Colon (tissue), 2 donors: ENCODE measurements at regions not wholly inside any gene's neighbourhood (a gene's known extent, or its start where the extent isn't known, plus 50 kb on each side); places are given as distances from the start of the nearest gene placed in this dataset.

Source experiments
- FAIRE-seq: peaks from 2 replicates; lab custom pipeline; 2012; peaks lifted over from hg19 to GRCh38; lab: Jason Lieb, UNC
- donor health status: control.
- donor health status: control.

GRCh38 chr9:4435197-4435596, 55.1 kb upstream of the SLC1A1 start:
- no peak for FAIRE-seq

GRCh38 chr9:4433379-4433778, 56.9 kb upstream of the SLC1A1 start:
- FAIRE-seq: no peak

- FAIRE-seq: no peak
These were observed 59.6 kb upstream of the SLC1A1 start for GRCh38 chr9:4430432-4431261.

DNA sequence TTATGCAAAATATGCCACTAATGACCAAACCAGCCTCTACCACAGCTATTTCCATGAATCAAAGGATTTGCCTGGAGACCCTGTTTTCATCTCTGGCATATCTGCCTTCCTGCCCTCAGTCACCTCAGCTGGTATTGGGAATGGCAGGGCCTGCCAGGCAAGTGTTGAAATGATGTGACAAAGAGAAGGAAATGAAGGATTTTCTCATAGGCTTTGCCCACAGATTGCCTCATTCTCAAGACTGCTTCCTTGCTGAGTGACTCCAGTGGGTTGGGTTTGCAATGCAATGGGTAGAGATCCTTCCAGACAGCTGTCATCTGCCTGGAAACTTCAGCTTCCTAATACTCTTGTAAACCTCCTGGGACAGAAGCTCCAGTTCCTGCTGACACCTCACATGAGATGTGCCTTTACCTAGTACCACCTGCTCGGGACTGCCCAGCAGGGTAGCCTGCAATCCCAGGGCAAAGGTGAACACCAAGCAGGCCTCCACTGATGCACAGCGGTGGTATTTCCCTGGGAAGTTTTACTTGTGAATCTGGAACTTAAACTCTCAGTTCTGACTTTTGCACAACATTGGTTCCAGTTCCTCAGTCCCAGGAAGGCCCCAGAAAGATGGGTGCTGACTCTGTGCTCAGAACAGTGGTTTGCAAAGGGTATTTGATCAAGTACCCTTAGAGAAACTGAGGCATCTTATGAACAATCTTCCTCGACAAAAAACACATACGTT, 64.8 kb upstream of the SLC1A1 start:
- no peak for FAIRE-seq

DNA sequence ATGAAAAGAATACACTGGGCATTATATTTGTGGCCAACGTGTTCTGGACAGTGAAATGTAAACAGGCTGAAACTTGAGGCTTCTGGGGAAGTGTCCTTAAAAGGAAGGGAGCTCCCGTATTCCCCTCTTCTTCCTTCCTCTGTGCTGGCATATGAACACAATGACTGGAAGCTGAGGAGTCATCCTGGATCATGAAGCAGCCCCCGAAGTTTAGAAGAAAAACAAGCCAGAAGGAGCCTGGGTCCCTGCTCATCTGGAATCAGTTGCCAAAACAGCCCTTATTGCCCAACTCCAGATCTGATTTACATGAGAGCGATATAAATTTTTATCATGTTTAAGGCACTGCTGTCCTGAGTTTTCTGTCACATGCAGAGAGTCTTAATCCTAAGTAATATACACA, 65.4 kb upstream of the SLC1A1 start:
- FAIRE-seq: no peak

DNA sequence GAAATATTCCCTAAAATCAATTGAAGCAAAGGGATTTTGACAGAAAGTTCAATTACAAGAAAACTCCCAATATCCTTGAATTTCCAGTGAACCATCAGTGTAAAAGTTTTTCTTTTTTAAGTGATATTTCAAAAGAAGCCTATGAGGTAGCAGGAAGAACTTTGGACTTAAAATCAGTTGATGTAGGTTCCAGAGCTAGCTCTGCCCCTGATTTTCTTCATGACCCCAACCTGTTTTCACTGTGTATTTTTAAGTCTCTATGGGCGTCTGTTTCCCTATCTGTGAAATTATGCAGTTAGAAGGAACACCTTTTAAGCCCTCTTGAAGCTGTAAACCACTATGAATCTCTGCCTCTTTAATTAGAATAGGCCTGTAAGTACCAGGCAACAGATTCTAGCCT, 66.2 kb upstream of the SLC1A1 start:
- FAIRE-seq: no peak

DNA sequence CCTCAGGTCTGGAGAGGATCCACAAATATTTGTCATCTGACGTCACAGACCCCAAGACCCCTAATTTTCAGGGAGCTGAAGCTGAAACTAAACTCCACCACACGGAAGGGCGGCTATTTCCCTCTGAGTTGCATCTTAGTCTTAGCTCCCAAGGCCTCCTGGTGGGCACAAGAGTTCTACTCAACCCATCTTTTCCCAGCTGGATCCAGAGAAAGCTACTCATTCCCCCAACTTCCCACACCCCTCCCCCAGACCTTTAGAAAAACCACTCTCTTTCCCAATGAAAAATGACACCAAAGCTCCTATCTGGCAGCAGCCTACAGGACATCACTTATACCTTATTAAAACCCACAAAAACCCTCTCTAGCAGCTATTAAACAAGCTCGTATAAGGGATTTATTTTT, 67.1 kb upstream of the SLC1A1 start:
- FAIRE-seq: no peak

- FAIRE-seq: no peak
These were observed 67.8 kb upstream of the SLC1A1 start for GRCh38 chr9:4422495-4422894.

- FAIRE-seq: no peak
These were observed 68.4 kb upstream of the SLC1A1 start for GRCh38 chr9:4421847-4422246.

GRCh38 chr9:4420351-4420750, 69.9 kb upstream of the SLC1A1 start:
- no peak for FAIRE-seq

DNA sequence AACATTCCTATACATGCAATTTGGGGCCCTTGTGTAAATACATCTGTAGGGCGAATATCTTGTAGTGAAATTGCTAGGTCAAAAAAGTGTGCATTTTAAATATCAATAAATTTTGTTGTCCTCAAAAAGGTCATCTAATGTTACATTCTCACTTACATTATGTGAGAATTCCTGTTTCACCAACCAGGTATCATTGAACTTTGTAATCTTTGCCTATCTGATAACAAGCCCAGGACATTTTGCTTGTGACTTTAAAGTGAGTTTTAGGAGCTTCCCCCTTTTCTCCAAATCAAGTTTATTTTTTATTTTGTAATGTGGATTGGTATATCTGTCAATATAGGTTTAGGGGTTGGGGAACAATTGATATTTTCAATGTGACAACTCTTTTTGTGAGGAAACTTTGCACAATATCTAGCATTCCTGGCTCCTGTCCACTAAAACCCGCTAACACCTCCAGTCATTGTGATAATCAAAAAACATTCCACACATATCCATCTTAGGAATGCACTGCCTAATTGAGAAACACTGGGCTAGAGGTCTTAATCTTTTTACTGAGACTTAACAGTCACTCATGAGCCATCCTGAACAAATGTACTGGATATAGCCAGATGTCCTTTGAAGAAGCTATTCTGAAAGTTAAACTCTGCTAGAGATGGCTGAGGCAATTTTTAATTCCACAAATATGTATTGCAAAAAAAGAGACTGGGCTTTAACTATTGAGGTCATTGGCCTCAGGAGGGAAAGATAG, 72.5 kb upstream of the SLC1A1 start:
- FAIRE-seq: no peak

DNA sequence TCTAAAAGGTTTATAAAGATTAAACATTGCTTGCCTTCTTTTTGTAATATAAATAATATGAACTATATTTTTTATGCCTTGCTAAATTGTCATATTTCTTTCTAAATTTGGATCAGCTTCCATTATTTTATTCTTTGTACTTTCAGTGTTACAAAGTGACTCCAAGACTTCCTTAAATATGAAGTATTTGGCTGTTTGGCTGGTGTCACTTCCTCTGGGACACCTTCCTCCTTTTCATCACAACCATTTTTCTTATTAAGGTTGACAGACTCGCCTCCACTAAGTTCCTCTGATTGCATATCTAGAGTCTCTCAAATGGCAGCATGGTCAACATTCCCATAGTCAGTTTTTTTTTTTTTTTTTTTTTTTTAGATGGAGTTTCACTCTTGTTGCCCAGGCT, 73.8 kb upstream of the SLC1A1 start:
- peak; percentile 69 for FAIRE-seq

GRCh38 chr9:4415281-4415680, 75.0 kb upstream of the SLC1A1 start:
- no peak for FAIRE-seq

DNA sequence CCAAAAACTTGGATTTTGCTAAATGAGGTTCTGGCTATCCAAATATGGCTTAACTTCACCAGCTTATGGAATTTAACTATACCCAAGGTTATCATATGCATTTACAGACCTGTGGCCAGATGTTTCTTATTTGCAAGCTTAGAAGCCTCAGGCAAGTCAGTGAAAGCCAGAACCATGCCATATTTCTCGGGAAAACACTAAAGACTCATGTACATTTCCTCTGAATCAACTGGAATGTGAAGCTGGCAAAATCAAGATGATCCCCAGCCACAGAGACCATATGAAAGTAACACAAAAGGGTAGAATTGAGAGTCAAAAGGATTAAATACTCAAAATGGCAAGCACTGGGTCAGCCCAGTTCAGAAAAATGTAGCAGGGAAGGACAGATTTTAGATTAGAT, 76.4 kb upstream of the SLC1A1 start:
- no peak for FAIRE-seq

DNA sequence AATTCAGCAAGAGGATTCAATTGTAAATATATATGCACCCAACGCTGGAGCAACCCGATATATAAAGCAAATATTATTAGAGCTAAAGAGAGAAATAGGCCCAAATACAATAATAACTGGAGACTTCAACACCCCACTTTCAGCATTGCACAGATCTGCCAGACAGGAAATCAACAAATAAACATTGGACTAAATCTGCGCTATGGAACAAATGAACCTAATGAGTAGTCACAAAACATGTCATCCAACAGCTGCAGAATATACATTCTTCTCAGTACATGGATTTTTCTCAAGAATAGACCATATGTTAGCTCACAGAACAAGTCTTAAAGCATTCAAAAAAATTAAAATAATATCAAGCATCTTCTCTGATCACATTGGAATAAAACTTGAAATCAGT, 86.1 kb upstream of the SLC1A1 start:
- FAIRE-seq: no peak

DNA sequence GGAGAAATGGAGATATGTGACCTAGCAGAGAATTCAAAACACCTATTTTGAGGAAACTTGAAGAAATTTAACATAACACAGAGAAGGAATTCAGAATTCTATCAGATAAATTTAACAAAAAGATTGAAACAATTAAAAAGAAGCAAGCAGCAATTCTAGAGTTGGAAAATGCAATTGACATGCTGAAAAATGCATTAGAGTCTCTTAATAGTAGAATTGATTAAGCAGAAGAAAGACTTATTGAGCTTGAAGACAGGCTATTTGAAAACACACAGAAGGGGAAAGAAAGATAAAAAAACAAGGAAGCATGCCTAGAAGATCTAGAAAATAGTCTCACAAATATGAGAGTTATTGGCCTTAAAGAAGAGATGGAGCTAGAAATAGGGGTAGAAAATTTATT, 87.8 kb upstream of the SLC1A1 start:
- no peak for FAIRE-seq

GRCh38 chr9:4400731-4401130, 89.5 kb upstream of the SLC1A1 start:
- no peak for FAIRE-seq

- FAIRE-seq: no peak
These were observed 92.4 kb upstream of the SLC1A1 start for GRCh38 chr9:4397917-4398316.

DNA sequence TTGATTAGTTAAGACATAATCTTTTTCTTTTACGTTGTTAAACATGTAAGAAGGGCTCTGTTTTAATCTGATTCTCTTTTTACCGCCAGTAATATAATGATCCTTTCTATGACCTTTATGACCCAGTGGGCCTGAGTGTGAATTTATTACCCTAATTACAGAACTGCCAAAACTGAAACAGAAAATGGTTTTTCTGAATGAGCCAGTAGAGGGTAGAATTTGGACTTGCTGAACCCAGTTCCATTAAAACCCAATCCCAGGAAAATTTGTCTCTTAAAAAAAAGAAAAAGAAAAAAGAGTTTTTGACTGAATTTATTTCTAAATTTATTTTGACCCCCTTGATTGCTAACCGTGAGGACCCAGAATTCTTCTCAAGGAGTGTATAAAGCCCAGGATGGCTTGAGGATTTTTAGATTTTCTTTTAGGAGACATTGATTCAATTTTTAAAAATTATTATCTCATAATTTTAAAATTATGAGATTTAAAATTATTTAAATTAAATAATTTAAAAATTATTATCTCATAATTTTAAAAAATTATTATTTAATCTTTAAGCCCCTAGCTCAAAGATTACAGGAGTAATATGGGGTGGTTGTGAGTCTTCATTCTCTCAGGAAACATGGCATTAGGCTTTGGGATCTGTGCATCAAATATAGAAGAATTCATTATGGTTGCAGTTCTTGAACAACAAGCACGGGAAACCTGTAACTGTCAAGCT, 94.1 kb upstream of the GLIS3 start:
- FAIRE-seq: no peak

DNA sequence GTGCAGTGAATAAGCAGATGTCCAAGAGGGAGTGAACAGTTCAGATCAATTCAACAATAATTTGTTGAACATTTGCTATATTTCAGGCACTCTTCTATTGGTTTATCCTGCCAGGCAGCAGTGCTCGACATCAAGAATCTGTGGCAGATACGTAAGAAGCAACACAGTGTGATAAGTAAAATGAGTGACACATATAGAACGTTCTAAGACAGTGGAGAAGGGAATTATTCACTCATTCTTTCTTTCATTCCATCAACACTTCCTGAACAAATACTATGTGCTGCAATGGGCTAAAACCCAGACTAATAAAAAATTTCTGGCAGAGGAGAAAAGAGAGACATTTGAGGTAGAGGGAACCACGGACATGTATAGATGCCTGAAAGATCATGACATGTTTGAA, 89.9 kb upstream of the GLIS3 start:
- FAIRE-seq: no peak

DNA sequence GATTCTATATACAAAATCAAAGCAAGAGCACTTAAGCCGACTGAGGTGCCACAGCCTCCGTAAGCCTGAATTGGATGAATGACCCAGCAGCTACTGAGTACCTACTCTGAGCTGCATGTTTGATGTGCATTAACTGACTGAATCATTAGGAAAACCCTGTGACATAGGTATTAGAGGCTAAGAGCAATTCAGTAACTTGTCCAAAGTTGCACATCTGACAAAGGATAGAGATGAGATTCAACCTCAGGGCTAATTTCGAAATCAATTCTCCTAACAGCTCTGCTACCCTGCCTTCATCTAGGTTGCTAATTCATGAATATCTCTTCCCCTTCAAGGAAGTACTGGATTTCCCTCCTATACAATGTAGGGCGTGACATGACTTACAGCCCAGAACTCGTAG, 89.1 kb upstream of the GLIS3 start:
- FAIRE-seq: no peak

DNA sequence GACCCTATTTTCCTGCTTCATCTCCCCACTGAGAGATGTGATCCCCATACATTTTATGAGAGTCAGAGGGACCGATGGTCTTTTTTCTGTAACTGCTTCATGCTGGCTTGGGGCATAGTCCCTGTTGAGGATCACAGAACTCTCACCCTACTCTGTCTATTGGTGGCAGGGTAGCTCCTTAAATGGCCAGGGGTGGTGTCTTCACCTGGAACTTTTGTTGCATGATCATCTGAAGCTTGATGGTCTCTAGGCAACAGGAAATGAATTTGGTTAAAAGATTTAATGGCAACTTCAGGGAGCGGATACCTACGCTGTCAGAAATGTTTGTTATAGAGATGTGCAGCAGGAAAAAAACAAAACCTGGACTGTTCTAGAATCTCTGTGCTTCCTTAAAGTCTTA, 87.0 kb upstream of the GLIS3 start:
- no peak for FAIRE-seq
